HL-60 (cell line): ENCODE measurements at regions not wholly inside any gene's neighbourhood (a gene's known extent, or its start where the extent isn't known, plus 50 kb on each side); places are given as distances from the start of the nearest gene placed in this dataset.

Experiments
- DNase-seq, 2 experiments: peaks; one replicate each; pipeline ENCODE4 v3.0.0-alpha.2; 2010 to 2020; ENCODE audit warnings: low read depth in 1 of 2, low spot score in 1 of 2
- H3K27ac ChIP-seq: fragments of 250-450 bp; sonication (Bioruptor Pico); replicated peaks from 2 replicates; pipeline ENCODE4 v1.5.1; 2020; ENCODE audit warnings: mild to moderate bottlenecking, moderate library complexity
- H3K27me3 ChIP-seq: fragments of 250-450 bp; sonication (Bioruptor Pico); 2 replicates; pipeline ENCODE4 v1.5.1; 2021; ENCODE audit warnings: mild to moderate bottlenecking, moderate library complexity; ENCODE audit not compliant: insufficient read depth, poor library complexity, severe bottlenecking
- H3K4me3 ChIP-seq: replicated peaks from 2 replicates; pipeline ENCODE4 v1.5.1; 2011; ENCODE audit warnings: mild to moderate bottlenecking, control low read depth, low read length; ENCODE audit not compliant: insufficient read depth
- CTCF ChIP-seq: IDR thresholded peaks from one replicate; pipeline ENCODE4 v1.5.1; 2011; ENCODE audit warnings: low read length, control low read depth, inconsistent platforms; ENCODE audit not compliant: insufficient read depth
- GABPA ChIP-seq: IDR thresholded peaks from 2 replicates; pipeline ENCODE4 v1.6.1; 2012; ENCODE audit warnings: low read depth
- POLR2AphosphoS5 ChIP-seq: IDR thresholded peaks from 2 replicates; pipeline ENCODE4 v1.6.1; 2012; ENCODE audit warnings: low read depth
- REST ChIP-seq: IDR thresholded peaks from 2 replicates; pipeline ENCODE4 v1.6.1; 2012; ENCODE audit warnings: low read depth; ENCODE audit not compliant: insufficient replicate concordance
- SPI1 ChIP-seq: IDR thresholded peaks from 2 replicates; pipeline ENCODE4 v1.6.1; 2012; ENCODE audit warnings: low read depth, mild to moderate bottlenecking, borderline replicate concordance

DNA sequence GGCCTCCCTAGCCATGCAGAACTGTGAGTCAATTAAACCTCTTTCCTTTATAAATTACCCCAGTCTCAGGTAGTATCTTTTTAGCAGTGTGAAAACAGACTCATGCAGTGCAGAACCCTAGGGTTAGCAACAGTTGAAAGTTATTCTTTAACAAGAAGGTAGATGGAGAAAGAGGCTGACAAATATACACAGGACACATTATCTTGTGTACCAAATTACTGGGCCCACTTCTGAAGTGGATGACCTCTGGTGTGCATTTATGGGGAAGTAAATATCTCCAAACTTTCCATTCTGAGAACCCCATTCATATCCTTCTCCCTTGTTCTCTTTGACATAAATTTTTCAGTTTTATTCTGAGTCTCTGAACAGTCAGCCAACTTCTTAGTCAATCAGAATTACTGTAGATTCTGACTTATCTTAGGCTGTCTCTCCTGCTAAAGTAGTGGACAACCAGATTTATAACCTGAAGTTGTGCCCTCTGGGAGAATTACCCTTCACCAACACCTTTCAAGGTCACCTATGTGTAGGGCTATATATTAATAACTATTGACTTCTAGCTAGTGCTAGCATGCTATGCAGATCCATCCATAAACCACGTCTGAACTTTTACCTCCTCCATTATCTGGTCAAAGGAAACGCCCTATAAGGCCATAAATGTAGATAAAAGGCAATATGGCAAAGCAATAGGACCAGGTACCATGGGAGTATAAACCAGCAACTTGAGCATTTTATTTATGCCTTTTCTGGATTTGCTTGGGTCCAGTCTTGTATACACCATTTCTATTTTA lies 72.5 kb upstream of the TAB3 start:
- H3K4me3 ChIP-seq: no peak overlapping the region
- TF ChIP-seq SPI1 (no peak), GABPA (no peak), POLR2AphosphoS5 (no peak), CTCF (no peak), REST (no peak)

GRCh38 chrX:30957753-30958152 lies 68.7 kb upstream of the TAB3 start:
- H3K27ac ChIP-seq: no peak overlapping the region
- no peak overlapping the region for H3K4me3 ChIP-seq
- no peak for DNase-seq
- no peak for TF ChIP-seq GABPA
- no peak for TF ChIP-seq CTCF
- TF ChIP-seq SPI1: no peak
- no peak for TF ChIP-seq POLR2AphosphoS5
- TF ChIP-seq REST: no peak
- H3K27me3 ChIP-seq: no peaks in the 10 kb centered on the region

More for the DNA sequence above, 72.5 kb upstream of the TAB3 start:
- Histone ChIP-seq H3K27me3 (no peaks in the 10 kb centered on the region), H3K27ac (no peak overlapping the region)
- DNase-seq: no peak

DNA sequence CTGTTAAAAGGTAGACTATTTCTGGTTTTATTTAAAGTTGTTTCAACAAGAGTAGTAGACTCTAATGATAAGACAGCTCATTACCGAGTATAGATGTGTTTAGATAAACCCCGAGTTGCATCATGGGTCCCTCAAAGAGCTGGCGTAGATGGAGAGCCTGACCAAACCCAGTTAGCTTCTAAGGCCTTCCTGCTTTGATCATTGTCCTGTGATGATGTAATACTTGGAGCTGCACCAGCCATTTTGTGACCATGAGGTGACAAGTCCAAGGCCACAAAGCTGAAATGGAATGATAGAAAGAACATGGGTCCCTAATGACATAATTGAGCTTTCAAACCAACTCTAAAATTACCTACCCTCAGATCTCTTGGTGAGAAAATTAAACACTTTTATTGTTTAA lies 66.6 kb upstream of the TAB3 start:
- DNase-seq: no peak
- TF ChIP-seq POLR2AphosphoS5 (no peak), CTCF (no peak), SPI1 (no peak)
- H3K27me3 ChIP-seq: no peaks in the 10 kb centered on the region
- H3K27ac ChIP-seq: no peak overlapping the region
- no peak overlapping the region for H3K4me3 ChIP-seq

- H3K27me3 ChIP-seq: no peaks in the 10 kb centered on the region
- no peak for TF ChIP-seq SPI1
- TF ChIP-seq REST: no peak
- no peak for DNase-seq
Observed at GRCh38 chrX:30951003-30951402, 61.9 kb upstream of the TAB3 start.

More at GRCh38 chrX:30951003-30951402, 61.9 kb upstream of the TAB3 start:
- no peak overlapping the region for H3K4me3 ChIP-seq
- no peak overlapping the region for H3K27ac ChIP-seq
